ENCODE measurements at regions not wholly inside any gene's neighbourhood (a gene's known extent, or its start where the extent isn't known, plus 50 kb on each side); places are given as distances from the start of the nearest gene placed in this dataset.

DNA sequence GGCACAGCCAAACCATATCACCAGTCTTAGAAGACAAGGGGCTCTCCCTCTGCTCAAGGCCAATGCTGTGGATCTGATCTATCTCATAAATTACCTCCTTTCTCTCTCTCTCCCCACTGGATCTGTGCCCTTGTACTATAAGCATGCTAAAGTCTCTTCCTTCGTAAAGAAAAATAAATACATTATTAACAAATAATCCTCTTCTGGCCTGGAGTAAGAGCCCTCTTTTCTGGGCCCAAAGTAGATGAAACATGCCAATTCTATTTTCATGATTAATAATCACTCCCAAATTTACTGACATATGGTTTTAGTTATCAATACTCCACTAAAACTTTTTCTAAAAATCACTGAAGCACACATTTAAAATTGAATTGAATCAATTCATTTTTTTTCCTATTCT is 889.7 kb downstream of the ADGRL2 start:
- TF ChIP-seq GATA2 (IDR thresholded peaks at IDR 0.05; ENCODE audit: low read depth, low read length): no peak
- TF ChIP-seq GATA3 (IDR thresholded peaks at IDR 0.05; ENCODE audit: low read depth, low read length): no peak

- no peak for TF ChIP-seq GATA2 (IDR thresholded peaks at IDR 0.05; ENCODE audit: low read depth, low read length)
- no peak for TF ChIP-seq GATA3 (IDR thresholded peaks at IDR 0.05; ENCODE audit: low read depth, low read length)
Measured at GRCh38 chr1:82689217-82689616, 888.5 kb downstream of the ADGRL2 start.

DNA sequence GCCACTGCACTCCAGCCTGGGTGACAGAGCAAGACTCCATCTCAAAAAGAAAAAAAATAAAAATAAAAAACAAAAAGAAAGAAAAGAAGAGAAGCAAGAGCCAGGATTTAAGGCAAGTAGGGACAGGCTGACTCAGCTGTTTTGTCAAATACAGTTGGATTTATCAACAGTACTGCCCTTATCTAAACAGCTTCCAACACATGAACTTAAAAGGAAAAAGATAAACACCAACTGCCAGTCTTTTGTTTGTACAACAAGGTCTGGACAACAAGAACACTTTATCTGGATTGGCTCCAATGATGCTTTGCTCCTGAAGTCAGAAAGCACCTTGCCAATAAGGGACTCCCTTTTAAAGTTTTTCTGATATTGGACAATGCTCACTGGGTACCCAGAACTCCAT is 886.0 kb downstream of the ADGRL2 start:
- TF ChIP-seq GATA3 (IDR thresholded peaks at IDR 0.05; ENCODE audit: low read depth, low read length) (no peak), GATA2 (IDR thresholded peaks at IDR 0.05; ENCODE audit: low read depth, low read length) (no peak)

DNA sequence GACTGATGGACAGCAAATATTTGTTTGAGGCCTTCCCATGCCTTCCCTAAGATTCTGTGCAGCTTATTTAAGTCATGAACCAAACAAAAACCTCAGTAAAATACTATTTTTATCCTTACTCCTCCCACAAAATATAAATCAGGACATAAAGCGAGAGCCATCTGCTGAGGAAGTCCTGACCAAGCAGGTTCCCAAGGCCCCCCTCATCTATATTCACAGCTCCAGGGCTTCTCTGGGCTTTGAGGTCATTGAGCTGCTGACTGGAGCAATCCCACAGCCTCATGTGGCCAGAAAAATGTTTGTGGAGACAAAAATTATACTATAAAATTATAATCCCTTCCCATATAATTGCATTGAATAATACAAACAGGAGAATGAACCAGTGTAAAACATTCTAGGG is 846.2 kb downstream of the ADGRL2 start:
- TF ChIP-seq GATA2 (IDR thresholded peaks at IDR 0.05; ENCODE audit: low read depth, low read length) (no peak), GATA3 (IDR thresholded peaks at IDR 0.05; ENCODE audit: low read depth, low read length) (no peak)

- TF ChIP-seq GATA3 (IDR thresholded peaks at IDR 0.05; ENCODE audit: low read depth, low read length) (no peak), GATA2 (IDR thresholded peaks at IDR 0.05; ENCODE audit: low read depth, low read length) (no peak)
Measured at GRCh38 chr1:82646336-82646735, 845.6 kb downstream of the ADGRL2 start.

- TF ChIP-seq GATA3 (IDR thresholded peaks at IDR 0.05; ENCODE audit: low read depth, low read length) (no peak), GATA2 (IDR thresholded peaks at IDR 0.05; ENCODE audit: low read depth, low read length) (no peak)
Measured at GRCh38 chr1:82644186-82644915, 843.6 kb downstream of the ADGRL2 start.

DNA sequence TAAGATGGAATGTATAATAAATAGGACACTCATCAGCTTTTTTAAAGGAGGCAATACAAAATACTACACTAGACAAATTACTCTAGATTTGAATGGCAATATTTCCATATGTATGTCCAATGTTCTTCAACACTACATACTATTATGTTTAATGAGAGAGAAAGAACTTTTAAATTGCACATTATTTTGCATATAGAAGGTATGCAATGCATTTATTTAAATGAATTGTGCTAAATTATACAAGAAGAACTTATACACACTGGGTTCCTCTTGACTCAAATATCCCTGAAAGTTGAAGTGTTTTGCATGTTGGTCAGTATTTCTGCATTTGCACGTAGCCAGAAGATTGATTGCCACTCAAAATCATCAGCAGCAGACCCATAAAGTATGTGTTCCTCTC is 839.6 kb downstream of the ADGRL2 start:
- TF ChIP-seq GATA3 (IDR thresholded peaks at IDR 0.05; ENCODE audit: low read depth, low read length) (no peak), GATA2 (IDR thresholded peaks at IDR 0.05; ENCODE audit: low read depth, low read length) (no peak)

DNA sequence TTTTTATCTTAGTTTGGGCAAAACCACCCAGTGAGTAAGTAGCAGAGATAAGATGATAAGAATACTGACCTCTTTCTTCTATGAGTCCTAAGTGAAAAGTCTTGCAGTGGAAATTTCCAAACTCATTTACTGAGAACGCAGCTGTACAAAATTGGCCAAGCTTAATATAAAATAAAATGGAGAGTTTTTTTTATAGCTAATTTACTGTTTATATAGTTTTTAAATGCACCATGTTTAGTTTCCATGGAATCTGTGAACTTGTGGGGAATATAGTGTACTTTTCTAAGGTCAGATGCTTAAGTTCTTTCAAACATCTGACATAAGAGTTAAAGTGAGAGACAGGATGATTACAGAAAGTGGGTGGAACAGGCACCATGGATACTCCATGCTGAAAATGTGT is 833.5 kb downstream of the ADGRL2 start:
- TF ChIP-seq GATA3 (IDR thresholded peaks at IDR 0.05; ENCODE audit: low read depth, low read length) (no peak), GATA2 (IDR thresholded peaks at IDR 0.05; ENCODE audit: low read depth, low read length) (no peak)

DNA sequence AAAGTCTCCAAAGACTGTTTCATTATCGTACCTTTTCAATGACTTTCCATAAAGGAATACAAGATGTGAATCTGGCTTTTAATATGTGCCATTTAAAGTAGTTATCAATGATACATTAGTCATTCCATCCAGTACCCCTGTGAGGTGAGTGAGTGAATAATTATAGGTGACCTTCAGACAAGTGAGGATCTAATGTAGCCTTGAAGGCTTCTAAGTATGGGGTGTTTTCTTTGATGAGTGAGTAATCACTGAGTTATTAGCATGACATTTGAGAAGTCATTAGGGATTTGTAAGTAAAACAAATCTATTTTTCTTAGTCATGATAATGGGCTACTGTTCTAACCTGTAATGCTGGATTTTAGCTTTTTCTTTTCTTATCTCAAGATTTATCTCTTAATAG is 831.4 kb downstream of the ADGRL2 start:
- TF ChIP-seq GATA2 (IDR thresholded peaks at IDR 0.05; ENCODE audit: low read depth, low read length) (no peak), GATA3 (IDR thresholded peaks at IDR 0.05; ENCODE audit: low read depth, low read length) (no peak)

GRCh38 chr1:82628887-82629286 is 828.2 kb downstream of the ADGRL2 start:
- TF ChIP-seq GATA2 (IDR thresholded peaks at IDR 0.05; ENCODE audit: low read depth, low read length) (no peak), GATA3 (IDR thresholded peaks at IDR 0.05; ENCODE audit: low read depth, low read length) (no peak)

DNA sequence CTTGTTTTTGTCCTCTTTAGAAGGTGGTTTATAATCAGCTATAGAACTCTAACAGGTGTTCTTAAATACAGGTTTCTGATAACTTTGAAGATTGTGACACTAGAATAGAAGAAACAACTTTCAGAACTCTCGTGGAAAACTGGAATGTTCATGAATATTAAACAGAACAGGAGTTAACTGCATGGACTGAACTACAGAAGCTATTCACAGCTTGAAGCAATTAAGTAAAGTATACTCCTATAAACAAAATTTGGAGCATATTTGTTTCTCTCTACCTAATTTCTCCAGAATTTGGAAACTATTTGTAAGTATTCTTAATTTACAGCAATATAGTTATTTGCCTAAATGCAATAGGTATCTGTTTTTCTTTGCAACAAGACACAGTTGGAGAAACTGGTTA is 824.8 kb downstream of the ADGRL2 start:
- TF ChIP-seq GATA3 (IDR thresholded peaks at IDR 0.05; ENCODE audit: low read depth, low read length) (no peak), GATA2 (IDR thresholded peaks at IDR 0.05; ENCODE audit: low read depth, low read length) (no peak)

DNA sequence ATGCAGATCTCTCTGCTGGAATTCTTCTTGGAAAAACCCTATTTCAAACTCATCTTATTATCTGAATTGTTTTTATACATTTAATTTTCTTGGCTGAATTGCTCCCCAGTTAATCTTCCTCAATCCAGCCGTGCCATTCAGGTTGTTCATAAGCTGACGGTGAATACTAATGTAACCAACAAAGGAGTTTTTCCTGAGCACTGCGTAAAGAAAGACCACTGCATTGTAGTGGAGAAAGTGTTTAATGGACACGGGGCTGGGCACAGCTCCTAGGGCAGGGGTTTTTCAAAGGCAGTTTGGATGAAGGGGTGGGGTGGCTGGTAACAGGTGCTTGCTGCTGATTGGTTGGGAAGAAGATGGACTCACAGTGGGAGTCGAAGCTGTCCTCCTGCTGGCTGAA is 820.3 kb downstream of the ADGRL2 start:
- TF ChIP-seq GATA2 (IDR thresholded peaks at IDR 0.05; ENCODE audit: low read depth, low read length): no peak
- TF ChIP-seq GATA3 (IDR thresholded peaks at IDR 0.05; ENCODE audit: low read depth, low read length): no peak

- no peak for TF ChIP-seq GATA3 (IDR thresholded peaks at IDR 0.05; ENCODE audit: low read depth, low read length)
- no peak for TF ChIP-seq GATA2 (IDR thresholded peaks at IDR 0.05; ENCODE audit: low read depth, low read length)
Measured at GRCh38 chr1:82614090-82614489, 813.4 kb downstream of the ADGRL2 start.

DNA sequence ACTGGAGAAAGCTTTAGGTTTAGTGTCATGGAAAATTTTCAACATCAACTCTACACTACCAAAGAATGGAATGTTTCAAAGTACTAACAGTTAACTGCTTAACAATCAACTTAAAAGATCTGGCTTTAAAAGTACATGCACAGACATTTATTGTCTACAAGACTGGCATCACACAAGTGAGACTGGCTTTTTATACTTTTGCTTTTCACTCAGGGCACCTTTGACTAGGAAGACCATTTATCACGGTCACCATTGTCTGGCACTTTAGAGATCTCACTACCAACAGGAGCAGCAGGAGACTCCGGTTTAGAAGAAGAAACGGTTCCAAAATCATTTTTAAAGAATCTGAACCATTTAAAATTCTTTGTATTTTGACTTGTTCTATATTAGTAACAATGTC is 812.3 kb downstream of the ADGRL2 start:
- TF ChIP-seq GATA3 (IDR thresholded peaks at IDR 0.05; ENCODE audit: low read depth, low read length) (no peak), GATA2 (IDR thresholded peaks at IDR 0.05; ENCODE audit: low read depth, low read length) (no peak)

DNA sequence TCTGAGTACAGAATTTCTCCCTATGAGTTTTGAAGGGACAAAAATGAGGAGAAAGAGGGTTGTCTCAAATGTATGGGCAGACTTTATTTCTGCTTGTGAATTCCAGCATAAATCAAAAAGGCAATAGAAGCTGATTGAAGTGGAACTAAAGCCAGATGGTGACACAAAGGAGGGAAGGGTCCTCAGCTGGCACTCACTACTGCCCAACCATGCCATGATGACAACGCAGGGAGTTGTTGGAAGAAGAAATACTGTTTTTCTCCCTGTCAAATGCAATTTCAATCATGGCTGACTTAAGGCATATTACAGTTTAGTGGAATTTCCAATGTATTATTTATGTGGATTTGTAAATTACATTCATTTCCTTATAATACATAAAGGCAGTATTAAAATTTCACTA is 805.8 kb downstream of the ADGRL2 start:
- TF ChIP-seq GATA2 (IDR thresholded peaks at IDR 0.05; ENCODE audit: low read depth, low read length): no peak
- TF ChIP-seq GATA3 (IDR thresholded peaks at IDR 0.05; ENCODE audit: low read depth, low read length): no peak

- TF ChIP-seq GATA2 (IDR thresholded peaks at IDR 0.05; ENCODE audit: low read depth, low read length) (no peak), GATA3 (IDR thresholded peaks at IDR 0.05; ENCODE audit: low read depth, low read length) (no peak)
Measured at GRCh38 chr1:82604524-82604923, 803.8 kb downstream of the ADGRL2 start.
